ENCODE measurements at regions not wholly inside any gene's neighbourhood (a gene's known extent, or its start where the extent isn't known, plus 50 kb on each side); places are given as distances from the start of the nearest gene placed in this dataset.

DNA sequence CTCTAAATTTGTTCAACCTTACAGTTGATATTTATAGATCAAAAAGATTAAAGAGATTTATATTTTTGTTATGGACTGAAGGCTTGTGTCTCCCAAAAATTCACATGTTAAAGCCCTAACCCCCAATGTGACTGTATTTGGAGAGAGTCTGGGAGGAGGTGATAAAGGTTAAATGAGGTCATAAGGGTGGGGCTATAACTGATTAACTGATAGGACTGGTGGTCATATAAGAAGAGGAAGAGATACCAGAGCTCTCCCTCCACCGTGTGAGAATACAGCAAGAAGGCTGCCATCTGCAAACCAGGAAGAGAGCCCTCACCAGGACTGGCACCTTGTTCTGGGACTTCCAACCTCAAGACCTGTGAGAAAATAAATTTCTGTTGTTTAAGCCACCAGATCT, 264.3 kb downstream of the ENC1 start:
- peak; percentile 41 for DNase-seq (ENCODE audit: low read depth)

- DNase-seq (ENCODE audit: low read depth) = no peak
Observed at GRCh38 chr5:74375271-74375670, 265.3 kb downstream of the ENC1 start.

DNA sequence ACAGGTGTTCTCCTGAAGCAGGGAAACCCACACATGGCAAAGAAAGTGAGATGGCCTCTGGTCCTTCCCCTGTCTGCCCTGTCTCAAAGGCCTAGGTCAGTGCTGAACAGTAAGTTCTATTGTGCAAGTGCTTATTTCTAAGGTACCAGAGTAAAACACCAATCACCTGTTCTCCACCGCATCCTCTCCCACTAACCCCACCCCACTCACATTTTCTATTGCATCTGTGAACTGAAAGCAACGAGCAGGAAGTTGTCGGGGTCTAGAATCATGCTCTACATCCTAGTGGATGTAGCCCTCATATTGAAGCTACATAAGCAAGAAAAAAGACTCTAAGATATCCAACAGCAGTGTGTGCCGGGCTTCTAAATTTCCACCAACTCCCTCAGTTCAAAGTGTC, 265.9 kb downstream of the ENC1 start:
- no peak for DNase-seq (ENCODE audit: low read depth)

- no peak for DNase-seq (ENCODE audit: low read depth)
Observed at GRCh38 chr5:74373076-74373475, 267.5 kb downstream of the ENC1 start.

DNA sequence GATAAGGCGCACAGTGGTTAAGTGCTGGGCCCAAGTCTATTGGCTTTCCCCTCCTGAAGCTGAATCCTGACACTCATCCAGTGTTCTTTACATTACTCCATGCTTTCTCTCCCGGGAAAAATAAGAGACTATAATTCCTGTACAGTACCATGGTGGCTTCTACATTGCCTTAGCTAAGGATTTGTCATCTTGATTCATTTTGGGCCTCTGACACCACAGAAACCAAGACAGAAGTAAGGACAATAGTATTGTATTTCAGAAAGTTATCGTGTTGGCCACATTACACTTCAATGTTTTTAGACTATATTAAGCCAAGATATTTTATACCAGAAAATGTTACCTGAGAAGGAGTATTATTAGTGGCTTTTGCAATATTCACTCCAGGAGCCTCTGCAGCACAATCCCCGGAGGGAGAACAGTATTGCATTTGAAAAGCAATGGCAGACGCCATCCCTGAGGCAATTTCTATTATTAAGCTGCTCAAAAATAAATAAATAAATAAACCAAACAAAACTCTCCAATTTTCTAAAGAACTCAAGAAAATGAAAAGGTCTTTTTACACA, 267.9 kb downstream of the ENC1 start:
- no peak for DNase-seq (ENCODE audit: low read depth)

- DNase-seq (ENCODE audit: low read depth) = no peak
Observed at GRCh38 chr5:74372051-74372450, 268.5 kb downstream of the ENC1 start.

- no peak for DNase-seq (ENCODE audit: low read depth)
Observed at GRCh38 chr5:74371621-74372020, 268.9 kb downstream of the ENC1 start.

DNA sequence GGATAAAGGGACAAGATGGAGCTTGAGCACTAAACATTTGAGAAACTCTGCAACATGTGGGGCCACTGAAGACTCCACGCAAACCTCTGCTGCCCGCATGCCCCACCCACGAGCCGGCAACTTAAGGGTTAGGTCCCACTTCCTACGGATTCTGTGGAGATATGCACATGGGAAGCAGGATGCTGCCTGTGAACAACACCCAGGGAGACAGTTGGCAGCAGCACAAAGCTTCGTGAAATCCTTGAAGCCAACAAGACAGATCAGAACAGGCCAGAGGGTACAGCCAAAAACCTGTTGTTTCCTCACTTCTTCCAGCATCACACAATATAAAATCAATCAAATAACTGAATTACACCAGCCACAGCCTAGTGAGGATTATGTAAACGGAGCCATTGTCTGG, 270.4 kb downstream of the ENC1 start:
- no peak for DNase-seq (ENCODE audit: low read depth)

DNA sequence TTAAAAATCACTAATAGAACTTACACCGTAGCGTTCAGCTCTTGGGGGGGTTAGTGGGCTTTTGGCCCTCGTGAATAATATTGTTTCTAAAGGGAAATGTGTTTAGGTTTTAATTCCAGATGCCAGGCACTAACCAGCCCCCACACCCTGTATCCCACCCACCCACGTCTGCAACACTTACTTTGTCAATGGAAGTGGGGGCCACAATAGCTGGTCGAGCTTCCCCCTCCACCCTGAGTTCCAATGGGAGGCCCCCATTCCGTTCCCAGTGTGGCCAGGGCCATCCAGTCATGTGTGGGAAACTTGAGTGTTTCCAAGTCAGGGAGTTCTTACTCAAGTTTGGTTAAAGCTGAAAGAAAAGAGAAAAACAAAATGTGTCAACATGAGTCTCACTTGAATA, 271.4 kb downstream of the ENC1 start:
- no peak for DNase-seq (ENCODE audit: low read depth)

DNA sequence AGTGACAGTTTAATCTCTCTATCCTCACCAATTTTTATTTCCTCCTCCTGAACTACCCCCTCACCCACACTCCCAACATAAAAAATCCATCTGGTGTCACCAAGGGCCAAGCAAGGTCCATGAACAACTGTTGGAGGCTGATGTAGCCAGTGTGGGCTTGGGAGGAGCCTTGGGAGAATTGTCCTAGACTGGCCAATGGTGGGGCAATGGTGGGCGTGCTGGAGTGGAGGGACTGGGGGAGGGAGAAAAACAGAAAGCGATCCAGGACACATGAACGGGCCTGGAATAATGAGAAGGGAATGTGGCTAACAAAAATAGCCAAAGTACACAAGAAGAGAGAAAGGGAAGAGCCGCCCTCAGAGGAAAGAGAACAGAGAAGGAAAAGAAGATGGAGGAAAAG, 272.6 kb downstream of the ENC1 start:
- no peak for DNase-seq (ENCODE audit: low read depth)

- DNase-seq (ENCODE audit: low read depth) = no peak
Observed at GRCh38 chr5:74367241-74367733, 273.2 kb downstream of the ENC1 start.

- DNase-seq (ENCODE audit: low read depth) = no peak
Observed at GRCh38 chr5:74365723-74366122, 274.8 kb downstream of the ENC1 start.

- DNase-seq (ENCODE audit: low read depth) = no peak
Observed at GRCh38 chr5:74364507-74364906, 276.0 kb downstream of the ENC1 start.

- no peak for DNase-seq (ENCODE audit: low read depth)
Observed at GRCh38 chr5:74363603-74364205, 276.8 kb downstream of the ENC1 start.

DNA sequence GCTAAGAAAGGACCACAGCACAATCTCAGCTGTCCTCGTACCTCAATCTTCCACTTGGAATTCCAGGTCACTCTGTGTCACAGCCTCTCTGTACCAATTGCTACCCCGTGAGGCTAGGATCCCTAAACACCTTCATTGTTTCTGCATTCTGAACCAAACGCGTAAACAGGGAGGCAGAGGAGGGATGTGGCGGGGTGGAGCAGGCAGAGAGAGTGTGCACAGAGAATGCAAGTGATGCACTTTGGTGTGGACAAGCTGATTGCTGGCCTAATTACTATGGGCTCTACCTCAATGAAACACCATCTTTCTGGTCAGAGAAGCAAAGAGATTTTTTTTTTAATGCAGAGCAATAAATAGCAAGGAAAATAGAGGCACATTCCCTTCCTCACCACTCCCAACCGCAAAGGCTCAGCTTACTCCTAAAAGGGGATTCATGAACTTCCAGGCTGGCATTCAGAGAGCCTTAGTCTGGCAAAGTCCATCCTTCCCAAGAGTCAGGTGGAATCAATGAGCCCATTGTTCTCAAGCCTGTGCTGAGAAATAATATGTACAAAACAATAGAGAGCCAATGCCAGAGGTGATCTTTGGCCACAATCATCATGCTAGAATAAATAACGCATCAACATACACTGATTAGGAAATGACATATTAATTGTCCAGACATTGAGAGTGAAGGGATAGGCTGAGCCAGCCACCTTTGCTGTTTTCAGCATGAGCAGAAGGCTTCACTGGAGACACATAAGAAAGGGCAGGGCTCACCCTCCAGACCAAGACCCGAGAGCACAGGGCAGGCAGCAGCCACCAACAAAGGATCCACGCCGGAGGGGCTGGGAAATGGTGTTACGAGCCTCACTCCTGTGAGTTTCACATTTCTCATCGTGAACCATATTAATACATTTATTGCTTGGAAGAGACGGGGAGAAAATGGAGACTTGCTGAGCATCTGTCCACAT, 278.8 kb downstream of the ENC1 start:
- no peak for DNase-seq (ENCODE audit: low read depth)

DNA sequence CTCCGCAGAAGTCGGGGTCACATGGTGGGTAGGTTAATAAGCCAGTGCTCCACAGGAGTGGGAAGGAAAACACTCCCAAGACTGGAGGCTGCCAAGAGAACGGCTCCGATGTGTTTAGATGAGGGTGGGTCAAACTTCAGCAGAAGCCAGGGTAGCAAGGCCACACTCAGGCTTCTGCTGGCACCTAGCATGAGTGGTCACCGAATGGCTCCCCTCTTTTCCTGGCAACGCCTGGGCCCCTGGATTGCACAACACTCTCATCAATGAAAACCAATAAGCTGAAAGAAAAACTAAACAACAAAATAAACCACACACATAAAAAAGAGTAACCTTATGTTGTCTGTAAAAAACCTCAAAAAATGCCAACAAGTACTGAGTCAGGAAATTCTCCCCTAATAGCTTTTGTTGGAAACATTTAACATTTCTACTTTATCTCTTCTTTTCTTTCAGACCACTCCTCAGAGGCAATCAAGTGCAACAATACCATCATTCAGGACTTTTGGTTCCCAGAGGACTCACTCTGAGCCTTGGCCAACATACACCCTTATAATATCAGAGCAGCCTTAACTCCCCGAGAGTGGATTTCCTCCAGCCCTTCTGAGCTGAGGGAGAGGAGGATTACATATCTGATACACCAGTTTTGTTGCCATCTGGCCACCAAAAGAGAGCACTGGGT, 279.9 kb downstream of the ENC1 start:
- DNase-seq (ENCODE audit: low read depth) = no peak

DNA sequence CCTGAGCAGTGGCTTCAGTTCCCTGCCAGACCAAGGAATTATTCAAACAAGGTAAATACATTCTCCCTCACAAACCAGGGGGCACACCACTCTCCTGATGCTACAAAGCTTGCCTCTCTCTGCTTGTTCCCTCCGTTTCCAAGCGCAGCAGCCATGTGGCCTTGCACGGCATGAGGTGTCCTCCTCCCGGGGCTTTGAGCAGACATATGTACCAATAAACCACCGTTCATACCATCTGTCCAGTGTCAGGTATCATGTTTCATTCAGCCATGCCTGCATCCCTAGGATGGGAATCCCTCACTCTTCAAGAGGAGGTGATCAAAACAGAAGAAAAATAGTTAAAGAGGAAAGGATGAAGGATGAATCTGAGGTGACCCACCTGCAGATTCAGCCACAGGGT, 282.7 kb downstream of the ENC1 start:
- DNase-seq (ENCODE audit: low read depth) = no peak

DNA sequence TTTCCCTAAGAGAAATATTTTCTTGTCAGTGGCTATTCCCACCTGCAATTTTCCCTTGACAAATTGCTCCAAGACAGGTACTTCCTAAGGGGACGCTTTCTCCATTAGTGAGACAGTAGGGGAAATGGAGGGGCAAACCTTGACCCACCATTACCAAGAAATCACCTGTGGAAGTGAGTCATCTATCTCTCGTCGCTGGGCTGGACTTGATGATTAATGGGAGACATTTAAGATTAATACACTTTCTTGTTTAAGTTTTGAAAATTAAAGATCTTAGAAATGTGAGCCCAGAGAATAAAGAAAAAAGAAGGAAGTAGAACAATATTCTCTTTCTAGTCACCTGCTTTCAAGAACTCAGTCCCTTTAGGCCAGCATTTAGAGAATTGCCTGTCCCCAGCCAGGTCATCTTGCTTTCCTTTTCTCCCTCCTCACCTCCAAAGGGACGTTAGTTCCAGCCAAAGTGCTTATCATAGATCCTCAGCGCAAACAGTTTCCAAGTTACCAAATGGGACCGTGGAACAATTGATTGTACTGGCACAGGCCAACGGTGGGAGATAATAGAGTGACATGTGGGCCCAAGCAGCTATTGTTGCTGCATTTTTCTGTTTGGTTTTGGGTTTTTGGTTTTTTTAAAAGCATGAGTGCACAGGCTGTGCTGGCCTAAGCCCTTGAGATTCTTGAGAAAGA, 284.4 kb downstream of the ENC1 start:
- DNase-seq (ENCODE audit: low read depth) = no peak

- DNase-seq (ENCODE audit: low read depth) = no peak
Observed at GRCh38 chr5:74355041-74355824, 285.3 kb downstream of the ENC1 start.

- DNase-seq (ENCODE audit: low read depth) = no peak
Observed at GRCh38 chr5:74352256-74352655, 288.3 kb downstream of the ENC1 start.
